GM21381 (cell line): ENCODE measurements at regions not wholly inside any gene's neighbourhood (a gene's known extent, or its start where the extent isn't known, plus 50 kb on each side); places are given as distances from the start of the nearest gene placed in this dataset.
"Not testable (repeated sequence)": the region's sequence is repeated elsewhere in the genome, so short reads cannot be mapped to it uniquely, and the experiment has no call there.

Experiments
- ATAC-seq: cut with Tn5 transposase; IDR thresholded peaks from one replicate; pipeline ENCODE4 v1.9.1; 2021; ENCODE audit warnings: mild to moderate bottlenecking, moderate library complexity; ENCODE audit not compliant: unreplicated experiment

- ATAC-seq: no peak
These were observed 322.0 kb upstream of the FKBP1C start for GRCh38 chr6:62889240-62889639.

GRCh38 chr6:62891065-62891647 lies 320.1 kb upstream of the FKBP1C start:
- no peak for ATAC-seq

- no peak for ATAC-seq
These were observed 317.2 kb upstream of the FKBP1C start for GRCh38 chr6:62894114-62894513.

- no peak for ATAC-seq
These were observed 308.0 kb upstream of the FKBP1C start for GRCh38 chr6:62903266-62903665.

- no peak for ATAC-seq
These were observed 306.6 kb upstream of the FKBP1C start for GRCh38 chr6:62904687-62905086.

GRCh38 chr6:62914530-62914929 lies 296.7 kb upstream of the FKBP1C start:
- ATAC-seq: no peak

- no peak for ATAC-seq
These were observed 287.5 kb upstream of the FKBP1C start for GRCh38 chr6:62923728-62924127.

GRCh38 chr6:62940848-62941247 lies 270.4 kb upstream of the FKBP1C start:
- no peak for ATAC-seq

GRCh38 chr6:62942000-62942399 lies 269.3 kb upstream of the FKBP1C start:
- no peak for ATAC-seq

- no peak for ATAC-seq
These were observed 242.4 kb upstream of the FKBP1C start for GRCh38 chr6:62968834-62969233.

- ATAC-seq: no peak
These were observed 239.2 kb upstream of the FKBP1C start for GRCh38 chr6:62971976-62972658.

GRCh38 chr6:62974452-62974851 lies 236.8 kb upstream of the FKBP1C start:
- peak; percentile 61 for ATAC-seq

GRCh38 chr6:62976566-62976965 lies 234.7 kb upstream of the FKBP1C start:
- ATAC-seq: no peak

- ATAC-seq: peak; percentile 47
These were observed 232.3 kb upstream of the FKBP1C start for GRCh38 chr6:62978920-62979319.

- no peak for ATAC-seq
These were observed 231.2 kb upstream of the FKBP1C start for GRCh38 chr6:62980093-62980492.

GRCh38 chr6:62980724-62981123 lies 230.5 kb upstream of the FKBP1C start:
- no peak for ATAC-seq

GRCh38 chr6:62982951-62983350 lies 228.3 kb upstream of the FKBP1C start:
- no peak for ATAC-seq

GRCh38 chr6:62991696-62992095 lies 219.6 kb upstream of the FKBP1C start:
- ATAC-seq: not testable (repeated sequence)

GRCh38 chr6:62993951-62994350 lies 217.3 kb upstream of the FKBP1C start:
- ATAC-seq: no peak

GRCh38 chr6:62998022-62998421 lies 213.2 kb upstream of the FKBP1C start:
- no peak for ATAC-seq

- not testable (repeated sequence) for ATAC-seq
These were observed 212.0 kb upstream of the FKBP1C start for GRCh38 chr6:62999242-62999641.

- ATAC-seq: no peak
These were observed 211.5 kb upstream of the FKBP1C start for GRCh38 chr6:62999796-63000195.

- not testable (repeated sequence) for ATAC-seq
These were observed 205.3 kb upstream of the FKBP1C start for GRCh38 chr6:63006018-63006417.
